Right hindlimb (tissue), 1 donor: ENCODE measurements at regions not wholly inside any gene's neighbourhood (a gene's known extent, or its start where the extent isn't known, plus 50 kb on each side); places are given as distances from the start of the nearest gene placed in this dataset.

Experiments used
- DNase-seq: peaks from one replicate; pipeline ENCODE4 v3.0.0-alpha.2; 2018

- DNase-seq: no peak
Observed at GRCh38 chr22:47228767-47229166, 466.3 kb downstream of the TBC1D22A start.

- DNase-seq: no peak
Observed at GRCh38 chr22:47225931-47226633, 463.6 kb downstream of the TBC1D22A start.

- DNase-seq: no peak
Observed at GRCh38 chr22:47225080-47225930, 462.9 kb downstream of the TBC1D22A start.
